ENCODE measurements at regions not wholly inside any gene's neighbourhood (a gene's known extent, or its start where the extent isn't known, plus 50 kb on each side); places are given as distances from the start of the nearest gene placed in this dataset.

DNA sequence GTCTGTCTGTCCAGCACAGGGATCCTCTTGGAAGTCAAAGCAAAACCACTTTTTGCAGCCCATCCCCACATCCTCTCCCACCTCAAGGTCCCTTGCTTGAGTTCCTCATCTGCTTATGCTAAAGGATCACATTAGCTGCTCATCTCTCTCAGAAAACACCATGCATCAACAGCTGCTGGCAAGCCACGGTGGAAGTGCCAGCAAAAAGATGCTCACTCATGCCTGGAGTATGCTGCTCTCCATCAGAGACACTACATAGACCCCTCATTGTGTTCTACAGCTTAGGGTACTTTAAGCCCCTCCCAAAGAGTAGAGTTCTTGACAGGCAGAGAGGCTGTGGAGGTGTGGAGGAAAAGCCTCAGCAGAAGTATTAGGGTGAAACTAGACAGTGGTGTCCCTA is 94.6 kb upstream of the COL8A1 start:
- TF ChIP-seq EZH2 (IDR thresholded peaks at IDR 0.05; ENCODE audit: borderline replicate concordance) (no peak), EZH2phosphoT487 (IDR thresholded peaks at IDR 0.05; ENCODE audit: low read depth, severe bottlenecking, unreplicated experiment) (no peak)
- TF ChIP-seq, protein P1, sequence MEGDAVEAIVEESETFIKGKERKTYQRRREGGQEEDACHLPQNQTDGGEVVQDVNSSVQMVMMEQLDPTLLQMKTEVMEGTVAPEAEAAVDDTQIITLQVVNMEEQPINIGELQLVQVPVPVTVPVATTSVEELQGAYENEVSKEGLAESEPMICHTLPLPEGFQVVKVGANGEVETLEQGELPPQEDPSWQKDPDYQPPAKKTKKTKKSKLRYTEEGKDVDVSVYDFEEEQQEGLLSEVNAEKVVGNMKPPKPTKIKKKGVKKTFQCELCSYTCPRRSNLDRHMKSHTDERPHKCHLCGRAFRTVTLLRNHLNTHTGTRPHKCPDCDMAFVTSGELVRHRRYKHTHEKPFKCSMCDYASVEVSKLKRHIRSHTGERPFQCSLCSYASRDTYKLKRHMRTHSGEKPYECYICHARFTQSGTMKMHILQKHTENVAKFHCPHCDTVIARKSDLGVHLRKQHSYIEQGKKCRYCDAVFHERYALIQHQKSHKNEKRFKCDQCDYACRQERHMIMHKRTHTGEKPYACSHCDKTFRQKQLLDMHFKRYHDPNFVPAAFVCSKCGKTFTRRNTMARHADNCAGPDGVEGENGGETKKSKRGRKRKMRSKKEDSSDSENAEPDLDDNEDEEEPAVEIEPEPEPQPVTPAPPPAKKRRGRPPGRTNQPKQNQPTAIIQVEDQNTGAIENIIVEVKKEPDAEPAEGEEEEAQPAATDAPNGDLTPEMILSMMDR (IDR thresholded peaks at IDR 0.05; ENCODE audit: poor library complexity) = no peak
